H1 (cell line): ENCODE measurements at regions not wholly inside any gene's neighbourhood (a gene's known extent, or its start where the extent isn't known, plus 50 kb on each side); places are given as distances from the start of the nearest gene placed in this dataset.

Experiments
- CTCF ChIA-PET: fragments of 300-600 bp; sonication (Branson Sonifier 250); formaldehyde crosslinking; loops from one replicate; lab custom pipeline; 2021; ENCODE audit not compliant: partially characterized antibody; lab: Charles Lee
- POLR2A ChIA-PET: fragments of 300-600 bp; sonication (Branson Sonifier 250); formaldehyde crosslinking; loops from one replicate; lab custom pipeline; 2021; ENCODE audit warnings: inconsistent platforms; ENCODE audit not compliant: partially characterized antibody; lab: Charles Lee
- DNase-seq, 2 experiments: peaks; one replicate each; pipeline versions ENCODE4 v3.0.0 to v3.0.0-alpha.2; 2010 to 2022; ENCODE audit warnings: low spot score in 2 of 2, low read depth in 1 of 2, mixed read lengths in 1 of 2
- FAIRE-seq: peaks from 2 replicates; lab custom pipeline; 2011; peaks lifted over from hg19 to GRCh38; lab: Jason Lieb, UNC
- H2AFZ ChIP-seq: 2 replicates; pipeline ENCODE4 v1.8.1; 2012; ENCODE audit warnings: low read length, inconsistent platforms
- H2AK5ac ChIP-seq: 2 replicates; pipeline ENCODE4 v1.6.1; 2013; ENCODE audit warnings: low read depth, low read length
- H2BK120ac ChIP-seq: replicated peaks from 2 replicates; pipeline ENCODE3; 2013; ENCODE audit warnings: low read depth, low read length, inconsistent platforms
- H2BK12ac ChIP-seq: 2 replicates; pipeline ENCODE4 v1.6.1; 2013; ENCODE audit warnings: low read depth, low read length
- H2BK15ac ChIP-seq: 2 replicates; pipeline ENCODE4 v1.6.1; 2013; ENCODE audit warnings: low read length
- H2BK20ac ChIP-seq: 2 replicates; pipeline ENCODE4 v1.6.1; 2013; ENCODE audit warnings: low read length
- H2BK5ac ChIP-seq: 2 replicates; pipeline ENCODE4 v1.6.1; 2013; ENCODE audit warnings: low read depth, low read length
- H3K14ac ChIP-seq: 2 replicates; pipeline ENCODE4 v1.6.1; 2013; ENCODE audit warnings: inconsistent platforms; ENCODE audit not compliant: insufficient read length
- H3K18ac ChIP-seq: 2 replicates; pipeline ENCODE4 v1.6.1; 2013; ENCODE audit warnings: low read length; ENCODE audit errors: extremely low read depth
- H3K23ac ChIP-seq: 2 replicates; pipeline ENCODE4 v1.6.1; 2013; ENCODE audit warnings: inconsistent platforms; ENCODE audit not compliant: insufficient read length
- H3K23me2 ChIP-seq: 2 replicates; pipeline ENCODE4 v1.6.1; 2013; ENCODE audit warnings: low read depth, low read length
- H3K27ac ChIP-seq: 2 replicates; pipeline ENCODE4 v1.6.1; 2011; ENCODE audit warnings: low read depth, low read length, inconsistent platforms
- H3K27me3 ChIP-seq, 4 experiments: replicated peaks in 1 of 4; 1 replicate in 1 of 4; 2 replicates in 3 of 4; pipeline versions ENCODE4 v1.6.1 to v1.8.1; 2011 to 2013; ENCODE audit warnings: low read length in 3 of 4, mild to moderate bottlenecking in 3 of 4, inconsistent platforms in 2 of 4, mixed read lengths in 2 of 4, moderate library complexity in 1 of 4; ENCODE audit not compliant: control insufficient read depth in 3 of 4, insufficient read depth in 3 of 4; ENCODE audit errors: extremely low read depth in 1 of 4
- H3K36me3 ChIP-seq, 4 experiments: 2 replicates each; pipeline versions ENCODE4 v1.6.1 to v1.8.1; 2011 to 2013; ENCODE audit warnings: mild to moderate bottlenecking in 4 of 4, low read length in 3 of 4, moderate library complexity in 2 of 4, control low read depth in 1 of 4, inconsistent platforms in 1 of 4; ENCODE audit not compliant: insufficient read depth in 4 of 4, control insufficient read depth in 2 of 4
- H3K4ac ChIP-seq: replicated peaks from 2 replicates; pipeline ENCODE3; 2013; ENCODE audit warnings: low read length, low read depth, mixed read lengths, inconsistent platforms; ENCODE audit not compliant: insufficient read length
- H3K4me1 ChIP-seq, 4 experiments: replicated peaks in 1 of 4; 1 replicate in 1 of 4; 2 replicates in 3 of 4; pipeline versions ENCODE4 v1.6.1 to v1.8.1; 2011 to 2013; ENCODE audit warnings: low read length in 3 of 4, inconsistent platforms in 2 of 4, mixed read lengths in 1 of 4; ENCODE audit not compliant: insufficient read depth in 4 of 4, control insufficient read depth in 3 of 4
- H3K4me2 ChIP-seq, 2 experiments: 2 replicates each; pipeline versions ENCODE4 v1.6.1 to v1.8.1; 2011 to 2013; ENCODE audit warnings: low read depth in 2 of 2, low read length in 2 of 2, control low read depth in 1 of 2, inconsistent platforms in 1 of 2, mild to moderate bottlenecking in 1 of 2; ENCODE audit not compliant: insufficient read depth in 1 of 2
- H3K4me3 ChIP-seq, 4 experiments: fragments of 200-600, 300-600 bp in 1 of 4; sonication (generic), shearing (Covaris generic), sonication (Bioruptor Twin) in 1 of 4; 2 replicates each; pipeline versions ENCODE4 v1.5.1 to v1.8.1; 2011 to 2016; ENCODE audit warnings: low read length in 4 of 4, low read depth in 3 of 4, control low read depth in 2 of 4, inconsistent platforms in 2 of 4, mild to moderate bottlenecking in 2 of 4, mixed read lengths in 1 of 4, moderate library complexity in 1 of 4; ENCODE audit not compliant: insufficient read depth in 2 of 4; ENCODE audit errors: extremely low read depth in 1 of 4
- H3K56ac ChIP-seq: replicated peaks from 2 replicates; pipeline ENCODE3; 2013; ENCODE audit warnings: low read depth, mild to moderate bottlenecking, mixed read lengths, low read length, inconsistent platforms; ENCODE audit not compliant: insufficient read length
- H3K79me1 ChIP-seq: 2 replicates; pipeline ENCODE4 v1.6.1; 2013; ENCODE audit warnings: low read depth, low read length, control low read depth
- H3K79me2 ChIP-seq, 2 experiments: 2 replicates each; pipeline versions ENCODE4 v1.6.1 to v1.8.1; 2012 to 2013; ENCODE audit warnings: low read length in 2 of 2, mild to moderate bottlenecking in 2 of 2, inconsistent platforms in 1 of 2; ENCODE audit not compliant: insufficient read depth in 2 of 2, control insufficient read depth in 1 of 2
- H3K9ac ChIP-seq, 4 experiments: replicated peaks in 1 of 4; 1 replicate in 1 of 4; 2 replicates in 3 of 4; pipeline versions ENCODE4 v1.6.1 to v1.8.1; 2011 to 2013; ENCODE audit warnings: low read depth in 3 of 4, low read length in 3 of 4, control low read depth in 2 of 4, mild to moderate bottlenecking in 2 of 4, moderate library complexity in 2 of 4, inconsistent platforms in 1 of 4; ENCODE audit errors: extremely low read depth in 1 of 4
- H3K9me3 ChIP-seq, 2 experiments: 2 replicates each; pipeline versions ENCODE4 v1.6.1 to v1.8.1; 2012 to 2013; ENCODE audit warnings: mild to moderate bottlenecking in 2 of 2, moderate library complexity in 2 of 2, control low read depth in 1 of 2, inconsistent platforms in 1 of 2, low read depth in 1 of 2, low read length in 1 of 2, mixed read lengths in 1 of 2; ENCODE audit not compliant: insufficient read depth in 2 of 2
- H4K20me1 ChIP-seq, 2 experiments: replicated peaks in 1 of 2; 2 replicates each; pipeline versions ENCODE3 to v1.8.1; 2011 to 2013; ENCODE audit warnings: inconsistent platforms in 2 of 2, low read length in 2 of 2, mild to moderate bottlenecking in 1 of 2; ENCODE audit not compliant: insufficient read depth in 2 of 2, control insufficient read depth in 1 of 2
- H4K5ac ChIP-seq: 2 replicates; pipeline ENCODE4 v1.6.1; 2013; ENCODE audit warnings: low read length, low read depth, mixed read lengths, inconsistent platforms; ENCODE audit not compliant: insufficient read length
- H4K8ac ChIP-seq: 2 replicates; pipeline ENCODE4 v1.8.0; 2013; ENCODE audit warnings: mild to moderate bottlenecking, moderate library complexity, low read length, inconsistent platforms; ENCODE audit not compliant: insufficient read depth; ENCODE audit errors: extremely low read depth
- H4K91ac ChIP-seq: replicated peaks from 2 replicates; pipeline ENCODE3; 2013; ENCODE audit warnings: low read length, mixed read lengths, inconsistent platforms; ENCODE audit not compliant: insufficient read length
- ASH2L ChIP-seq: fragments of 200-600, 300-600 bp; sonication (generic); IDR thresholded peaks from one replicate; pipeline ENCODE4 v1.7.1; 2017; ENCODE audit warnings: low read length
- BRCA1 ChIP-seq: IDR thresholded peaks from 2 replicates; pipeline ENCODE4 v1.6.1; 2012; ENCODE audit warnings: low read depth, low read length, improper control_type of control experiment
- CHD2 ChIP-seq: IDR thresholded peaks from 2 replicates; pipeline ENCODE4 v1.6.1; 2012; ENCODE audit warnings: low read length, improper control_type of control experiment
- CTBP2 ChIP-seq: IDR thresholded peaks from 2 replicates; pipeline ENCODE4 v1.7.0; 2011; ENCODE audit warnings: borderline replicate concordance, mild to moderate bottlenecking, moderate library complexity, mixed read lengths, low read length; ENCODE audit not compliant: insufficient read depth, insufficient read length
- EGR1 ChIP-seq: IDR thresholded peaks from 2 replicates; pipeline ENCODE4 v1.6.1; 2011; ENCODE audit warnings: low read depth, low read length, borderline replicate concordance
- KDM4A ChIP-seq: IDR thresholded peaks from one replicate; pipeline ENCODE4 v1.7.1; 2012; ENCODE audit warnings: low read depth, mild to moderate bottlenecking, moderate library complexity, low read length, inconsistent platforms; ENCODE audit not compliant: severe bottlenecking
- MAFK ChIP-seq: IDR thresholded peaks from 2 replicates; pipeline ENCODE4 v1.6.1; 2012; ENCODE audit warnings: low read depth, mild to moderate bottlenecking, improper control_type of control experiment, low read length
- MAX ChIP-seq: IDR thresholded peaks from 2 replicates; pipeline ENCODE4 v1.6.1; 2012; ENCODE audit warnings: inconsistent platforms
- NRF1 ChIP-seq: IDR thresholded peaks from 2 replicates; pipeline ENCODE4 v1.6.1; 2011; ENCODE audit warnings: mild to moderate bottlenecking, low read depth, low read length, improper control_type of control experiment
- PHF8 ChIP-seq: fragments of 200-600 bp; sonication (generic); conservative IDR thresholded peaks from 2 replicates; pipeline ENCODE4 v1.7.1; 2012; ENCODE audit warnings: low read depth, mild to moderate bottlenecking, inconsistent platforms, low read length, moderate library complexity
- RBBP5 ChIP-seq: IDR thresholded peaks from 2 replicates; pipeline ENCODE4 v1.7.1; 2012; ENCODE audit warnings: low read depth, mild to moderate bottlenecking, inconsistent platforms, low read length, moderate library complexity, borderline replicate concordance
- SIN3A ChIP-seq, 2 experiments: IDR thresholded peaks in 1 of 2; conservative IDR thresholded peaks in 1 of 2; 2 replicates each; pipeline ENCODE4 v1.6.1; 2011 to 2012; ENCODE audit warnings: low read length in 2 of 2, improper control_type of control experiment in 1 of 2, low read depth in 1 of 2, mild to moderate bottlenecking in 1 of 2
- SP1 ChIP-seq: IDR thresholded peaks from 2 replicates; pipeline ENCODE4 v1.6.1; 2011; ENCODE audit warnings: low read depth, low read length
- WGBS, 2 experiments: shearing (Covaris generic) in 1 of 2; methylation state at CpG; one replicate each; pipeline versions ENCODE4 v1.1.6 to v1.1.7; 2013 to 2015; ENCODE audit warnings: low lambda C conversion rate in 2 of 2, mixed read lengths in 2 of 2, inconsistent platforms in 1 of 2, low coverage in 1 of 2, missing lambda C conversion rate in 1 of 2; ENCODE audit not compliant: insufficient replicate concordance in 2 of 2, insufficient coverage in 1 of 2, insufficient read length in 1 of 2; ENCODE audit errors: extremely low coverage in 1 of 2, missing lambda C conversion rate in 1 of 2; 5-methylcytosine and 5-hydroxymethylcytosine counted together
- TF ChIP-seq, protein P1 (sequence below): IDR thresholded peaks from 2 replicates; pipeline ENCODE4 v1.6.1; 2011; ENCODE audit warnings: low read depth, mild to moderate bottlenecking, low read length; ENCODE audit not compliant: insufficient read depth

GRCh38 chr7:66453340-66453739, 175.3 kb upstream of the KCTD7 start:
- no peak overlapping the region for H2AK5ac ChIP-seq
- POLR2A ChIA-PET = interaction anchor here (0.9 kb wide), 1 partner anchor 8 kb away, joined by 3 read pairs; no protein-coding TSS in a partner anchor
- TF ChIP-seq MAX (no peak), SIN3A (conservative IDR thresholded peaks at IDR 0.05 in 1 of 2, IDR thresholded peaks at IDR 0.05 in 1 of 2; ENCODE audit: low read depth in 1 of 2, low read length in 2 of 2) (no peak), BRCA1 (no peak), PHF8 (no peak), ASH2L (no peak), KDM4A (no peak), EGR1 (no peak), RBBP5 (no peak), NRF1 (no peak), MAFK (no peak), CHD2 (no peak), CTBP2 (no peak), SP1 (no peak)
- TF ChIP-seq, protein P1, sequence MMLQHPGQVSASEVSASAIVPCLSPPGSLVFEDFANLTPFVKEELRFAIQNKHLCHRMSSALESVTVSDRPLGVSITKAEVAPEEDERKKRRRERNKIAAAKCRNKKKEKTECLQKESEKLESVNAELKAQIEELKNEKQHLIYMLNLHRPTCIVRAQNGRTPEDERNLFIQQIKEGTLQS = no peak

More at GRCh38 chr7:66453340-66453739, 175.3 kb upstream of the KCTD7 start:
- Histone ChIP-seq H3K27ac (no peak overlapping the region), H3K23me2 (no peaks in the 10 kb centered on the region), H3K79me2 (no peaks in the 10 kb centered on the region), H3K23ac (no peak overlapping the region), H4K20me1 (no peaks in the 10 kb centered on the region), H2AFZ (no peak overlapping the region), H3K14ac (no peak overlapping the region), H3K9me3 (no peaks in the 10 kb centered on the region), H4K91ac (no peak overlapping the region), H3K4me1 (no peaks in the 10 kb centered on the region), H3K79me1 (no peaks in the 10 kb centered on the region), H4K8ac (no peak overlapping the region), H2BK20ac (no peak overlapping the region), H4K5ac (no peak overlapping the region), H3K4me3 (no peak overlapping the region), H3K4ac (no peak overlapping the region), H2BK120ac (no peak overlapping the region), H2BK5ac (no peak overlapping the region), H2BK12ac (no peak overlapping the region), H2BK15ac (no peak overlapping the region), H3K27me3 (no peaks in the 10 kb centered on the region), H3K56ac (no peak overlapping the region), H3K36me3 (no peaks in the 10 kb centered on the region), H3K9ac (no peak overlapping the region), H3K4me2 (no peak overlapping the region), H3K18ac (no peak overlapping the region)
- 86% methylated on average over 6 of the region's 6 CpGs; no CpG with 5 or more reads in 1 of the 2 experiments for WGBS, 2 experiments
- FAIRE-seq (no peak), DNase-seq (no peak)
- CTCF ChIA-PET = interaction anchor here (0.6 kb wide), 1 partner anchor 103 kb away, joined by 3 read pairs; no protein-coding TSS in a partner anchor
